GM12878 (cell line): ENCODE measurements at regions not wholly inside any gene's neighbourhood (a gene's known extent, or its start where the extent isn't known, plus 50 kb on each side); places are given as distances from the start of the nearest gene placed in this dataset.

Experiments
- ATAC-seq: fragments of 200-7000 bp; cut with Tn5 transposase; 3 replicates; pipeline ENCODE4 v1.9.1; 2020; ENCODE audit warnings: mild to moderate bottlenecking, moderate library complexity
- BruUV-seq: library from RNA; stranded (reverse); fragments of 400-500 nt; replicated peaks from 2 replicates; lab custom pipeline; 2021; lab: Mats Ljungman, UMichigan
- CTCF ChIA-PET: fragments of 300-600 bp; sonication (Branson Sonifier 250); formaldehyde crosslinking; extraction: SDS; loops from one replicate; lab custom pipeline; 2021; ENCODE audit warnings: inconsistent platforms; lab: Yijun Ruan, JAX
- POLR2A ChIA-PET: fragments of 350-600 bp; formaldehyde crosslinking; extraction: SDS; loops from one replicate; lab custom pipeline; 2021; ENCODE audit warnings: inconsistent platforms; lab: Charles Lee
- RAD21 ChIA-PET: fragments of 300-600 bp; sonication (Branson Sonifier 250); formaldehyde crosslinking; loops from one replicate; lab custom pipeline; 2023; ENCODE audit warnings: antibody characterized with exemption; ENCODE audit not compliant: unreplicated experiment; lab: Charles Lee
- SMC1A ChIA-PET: fragments of 300-600 bp; sonication (Branson Sonifier 250); formaldehyde crosslinking; loops from one replicate; lab custom pipeline; 2023; ENCODE audit not compliant: unreplicated experiment, uncharacterized antibody; lab: Charles Lee
- DNase-seq: peaks from one replicate; pipeline ENCODE4 v3.0.0-alpha.2; 2011; ENCODE audit warnings: low read depth, low spot score
- FAIRE-seq: peaks from 3 replicates; lab custom pipeline; 2011; peaks lifted over from hg19 to GRCh38; lab: Jason Lieb, UNC
- H2AFZ ChIP-seq: 2 replicates; pipeline ENCODE4 v1.6.0; 2011; ENCODE audit warnings: low read depth, low read length, control low read depth; ENCODE audit not compliant: control insufficient read depth
- H3K27ac ChIP-seq: 2 replicates; pipeline ENCODE4 v1.5.1; 2011; ENCODE audit warnings: control low read depth; ENCODE audit not compliant: control insufficient read depth, insufficient read depth
- H3K27me3 ChIP-seq, 2 experiments: replicated peaks in 1 of 2; 2 replicates each; pipeline versions ENCODE4 v1.6.0 to v1.6.1; 2011; ENCODE audit warnings: low read length in 1 of 2; ENCODE audit not compliant: control insufficient read depth in 2 of 2, insufficient read depth in 2 of 2
- H3K36me3 ChIP-seq, 2 experiments: 2 replicates each; pipeline ENCODE4 v1.5.1; 2011; ENCODE audit warnings: low read length in 1 of 2; ENCODE audit not compliant: control insufficient read depth in 2 of 2, insufficient read depth in 2 of 2
- H3K4me1 ChIP-seq: 2 replicates; pipeline ENCODE4 v1.6.1; 2011; ENCODE audit warnings: mild to moderate bottlenecking, low read length, moderate library complexity, mixed read lengths; ENCODE audit not compliant: control insufficient read depth, insufficient read depth
- H3K4me2 ChIP-seq: 2 replicates; pipeline ENCODE4 v1.6.0; 2011; ENCODE audit warnings: control low read depth; ENCODE audit not compliant: control insufficient read depth, insufficient read depth
- H3K4me3 ChIP-seq: fragments of 200-600 bp; sonication (generic); 2 replicates; pipeline ENCODE4 v1.5.1; 2016
- H3K79me2 ChIP-seq: 2 replicates; pipeline ENCODE4 v1.6.0; 2011; ENCODE audit warnings: low read length; ENCODE audit not compliant: control insufficient read depth, insufficient read depth
- H3K9ac ChIP-seq: 2 replicates; pipeline ENCODE4 v1.8.0; 2011; ENCODE audit warnings: low read length, control low read depth, mixed read lengths; ENCODE audit not compliant: control insufficient read depth, insufficient read depth
- H3K9me3 ChIP-seq: replicated peaks from 3 replicates; pipeline ENCODE4 v1.5.1; 2011; ENCODE audit warnings: mild to moderate bottlenecking, low read length; ENCODE audit not compliant: control insufficient read depth, insufficient read depth
- H4K20me1 ChIP-seq: 2 replicates; pipeline ENCODE4 v1.6.0; 2011; ENCODE audit not compliant: control insufficient read depth, insufficient read depth
- BHLHE40 ChIP-seq, 2 experiments: fragments of 450-650 bp in 1 of 2; IDR thresholded peaks; 2 replicates each; pipeline ENCODE4 v1.6.1; 2011 to 2017; ENCODE audit warnings: low read depth in 2 of 2, borderline replicate concordance in 1 of 2, improper control_type of control experiment in 1 of 2, low read length in 1 of 2, mild to moderate bottlenecking in 1 of 2
- BRCA1 ChIP-seq: IDR thresholded peaks from 2 replicates; pipeline ENCODE4 v1.6.1; 2011; ENCODE audit warnings: low read depth, low read length, improper control_type of control experiment
- HCFC1 ChIP-seq: fragments of 150-350 bp; IDR thresholded peaks from 2 replicates; pipeline ENCODE4 v1.6.1; 2014; ENCODE audit warnings: low read length
- IKZF1 ChIP-seq: fragments of 450-650 bp; conservative IDR thresholded peaks from 2 replicates; pipeline ENCODE4 v1.6.1; 2017; ENCODE audit warnings: antibody characterized with exemption, mild to moderate bottlenecking
- PAX5 ChIP-seq: IDR thresholded peaks from 2 replicates; pipeline ENCODE4 v1.6.1; 2011; ENCODE audit warnings: low read depth, low read length, borderline replicate concordance
- RAD51 ChIP-seq: fragments of 450-650 bp; IDR thresholded peaks from 2 replicates; pipeline ENCODE4 v1.6.1; 2016; ENCODE audit warnings: moderate library complexity, mild to moderate bottlenecking, inconsistent platforms
- SP1 ChIP-seq: IDR thresholded peaks from one replicate; pipeline ENCODE4 v1.6.1; 2011; ENCODE audit warnings: low read depth, low read length
- SUPT20H ChIP-seq: IDR thresholded peaks from 2 replicates; pipeline ENCODE4 v1.6.1; 2011; ENCODE audit warnings: low read depth, mild to moderate bottlenecking, low read length, moderate library complexity, borderline replicate concordance; ENCODE audit not compliant: control insufficient read depth
- TAF1 ChIP-seq: IDR thresholded peaks from 2 replicates; pipeline ENCODE4 v1.6.1; 2011; ENCODE audit warnings: mild to moderate bottlenecking, low read depth, low read length, borderline replicate concordance
- TBL1XR1 ChIP-seq: IDR thresholded peaks from 2 replicates; pipeline ENCODE4 v1.6.1; 2012; ENCODE audit warnings: low read depth, low read length, improper control_type of control experiment
- WRNIP1 ChIP-seq: IDR thresholded peaks from 2 replicates; pipeline ENCODE4 v1.6.1; 2011; ENCODE audit warnings: low read depth, low read length, improper control_type of control experiment, borderline replicate concordance
- ZNF217 ChIP-seq: fragments of 450-650 bp; IDR thresholded peaks from 2 replicates; pipeline ENCODE4 v1.6.1; 2017; ENCODE audit warnings: antibody characterized with exemption, mild to moderate bottlenecking
- ZNF274 ChIP-seq: IDR thresholded peaks from one replicate; pipeline ENCODE4 v1.8.0; 2011; ENCODE audit not compliant: insufficient read length, insufficient read depth
- ZZZ3 ChIP-seq: IDR thresholded peaks from 2 replicates; pipeline ENCODE4 v1.6.1; 2011; ENCODE audit warnings: low read depth; ENCODE audit not compliant: control insufficient read depth, insufficient read length
- WGBS: methylation state at CpG from one replicate; pipeline ENCODE4 v1.1.6; 2016; ENCODE audit warnings: low lambda C conversion rate; ENCODE audit not compliant: insufficient replicate concordance, insufficient coverage; ENCODE audit errors: missing lambda C conversion rate; 5-methylcytosine and 5-hydroxymethylcytosine counted together
- in situ Hi-C: fragments of 300-500 bp; cut with MboI; formaldehyde crosslinking; loops from 9 replicates; pipeline ENCODE4 v1.14.3; 2018; ENCODE audit warnings: mixed read lengths
- intact Hi-C: fragments of 100-400 bp; cut with micrococcal nuclease; formaldehyde crosslinking; loops from one replicate; pipeline ENCODE4 v1.14.2; 2022; ENCODE audit not compliant: unreplicated experiment
- TF ChIP-seq, protein P1 (sequence below): fragments of 450-650 bp; IDR thresholded peaks from 2 replicates; pipeline ENCODE4 v1.6.1; 2017; ENCODE audit warnings: low read depth, mild to moderate bottlenecking, moderate library complexity
- TF ChIP-seq, protein P2 (sequence below): IDR thresholded peaks from 2 replicates; pipeline ENCODE4 v1.6.1; 2012; ENCODE audit warnings: low read depth, low read length, improper control_type of control experiment

DNA sequence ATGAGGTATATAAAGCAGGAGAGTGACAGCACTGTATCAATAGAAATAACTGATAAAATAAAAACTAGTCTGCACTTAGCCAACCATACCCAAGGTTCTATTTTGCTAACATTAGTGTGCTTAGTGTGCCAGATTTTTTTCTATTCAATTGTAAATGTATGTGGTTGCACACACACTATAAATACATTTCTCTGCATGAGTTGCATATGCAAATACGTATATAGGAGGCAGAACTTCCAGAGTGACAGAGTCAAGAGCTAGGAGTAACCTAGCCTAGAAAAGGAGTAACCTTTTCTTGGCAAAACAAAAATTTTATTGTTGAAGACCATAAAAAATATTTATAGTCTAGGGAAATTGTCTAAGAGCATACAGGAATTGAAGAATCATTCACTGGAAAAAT, 461.6 kb downstream of the GABRG2 start (continued):
- TF ChIP-seq, protein P1, sequence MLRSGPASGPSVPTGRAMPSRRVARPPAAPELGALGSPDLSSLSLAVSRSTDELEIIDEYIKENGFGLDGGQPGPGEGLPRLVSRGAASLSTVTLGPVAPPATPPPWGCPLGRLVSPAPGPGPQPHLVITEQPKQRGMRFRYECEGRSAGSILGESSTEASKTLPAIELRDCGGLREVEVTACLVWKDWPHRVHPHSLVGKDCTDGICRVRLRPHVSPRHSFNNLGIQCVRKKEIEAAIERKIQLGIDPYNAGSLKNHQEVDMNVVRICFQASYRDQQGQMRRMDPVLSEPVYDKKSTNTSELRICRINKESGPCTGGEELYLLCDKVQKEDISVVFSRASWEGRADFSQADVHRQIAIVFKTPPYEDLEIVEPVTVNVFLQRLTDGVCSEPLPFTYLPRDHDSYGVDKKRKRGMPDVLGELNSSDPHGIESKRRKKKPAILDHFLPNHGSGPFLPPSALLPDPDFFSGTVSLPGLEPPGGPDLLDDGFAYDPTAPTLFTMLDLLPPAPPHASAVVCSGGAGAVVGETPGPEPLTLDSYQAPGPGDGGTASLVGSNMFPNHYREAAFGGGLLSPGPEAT: no peak
- TF ChIP-seq ZNF217 (no peak), HCFC1 (no peak), PAX5 (no peak), RAD51 (no peak)

DNA sequence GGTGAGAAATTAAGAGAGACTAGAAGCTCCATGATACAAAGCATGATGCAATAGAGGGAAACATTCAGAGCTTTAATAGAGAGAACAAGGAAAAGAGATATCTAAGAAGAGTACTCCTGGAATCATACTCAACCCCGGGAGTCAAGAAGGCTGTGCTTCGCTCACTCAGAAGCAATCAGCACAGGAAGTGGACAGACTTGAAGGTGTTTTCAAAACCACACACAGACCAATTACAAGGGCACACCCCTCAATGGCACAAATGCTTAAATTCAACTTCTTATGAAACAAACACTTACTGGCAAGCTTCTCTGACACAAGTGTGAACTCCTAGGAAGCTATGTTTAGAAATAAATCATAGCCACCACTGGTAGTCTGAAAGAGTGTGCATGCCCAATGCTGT, 462.3 kb downstream of the GABRG2 start:
- no peak overlapping the region for H3K4me2 ChIP-seq
- intact Hi-C loops (no loop called here), in situ Hi-C loops (no loop called here)
- FAIRE-seq (no peak), DNase-seq (no peak), ATAC-seq (peak; percentile 72)
- no peak overlapping the region for H3K27ac ChIP-seq
- H3K36me3 ChIP-seq: no peaks in the 10 kb centered on the region
- no peak overlapping the region for H3K4me3 ChIP-seq
- ChIA-PET POLR2A (no interaction called here), SMC1A (interaction anchor here (1.0 to 1.3 kb wide), 4 partner anchors 27 to 153 kb away, joined by 3 read pairs; no protein-coding TSS in a partner anchor), CTCF (no interaction called here), RAD21 (no interaction called here)
- WGBS: 23% methylated on average over 2 of the region's 2 CpGs
- TF ChIP-seq, protein P2, sequence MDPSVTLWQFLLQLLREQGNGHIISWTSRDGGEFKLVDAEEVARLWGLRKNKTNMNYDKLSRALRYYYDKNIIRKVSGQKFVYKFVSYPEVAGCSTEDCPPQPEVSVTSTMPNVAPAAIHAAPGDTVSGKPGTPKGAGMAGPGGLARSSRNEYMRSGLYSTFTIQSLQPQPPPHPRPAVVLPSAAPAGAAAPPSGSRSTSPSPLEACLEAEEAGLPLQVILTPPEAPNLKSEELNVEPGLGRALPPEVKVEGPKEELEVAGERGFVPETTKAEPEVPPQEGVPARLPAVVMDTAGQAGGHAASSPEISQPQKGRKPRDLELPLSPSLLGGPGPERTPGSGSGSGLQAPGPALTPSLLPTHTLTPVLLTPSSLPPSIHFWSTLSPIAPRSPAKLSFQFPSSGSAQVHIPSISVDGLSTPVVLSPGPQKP: no peak
- TF ChIP-seq IKZF1: no peak
- no peak for TF ChIP-seq WRNIP1
- no peak for TF ChIP-seq BHLHE40 (IDR thresholded peaks at IDR 0.05; ENCODE audit: borderline replicate concordance in 1 of 2, low read depth in 2 of 2, low read length in 1 of 2)
- no peak for TF ChIP-seq ZNF274
- TF ChIP-seq BRCA1: no peak
- no peak for TF ChIP-seq SP1
- no peak for TF ChIP-seq TAF1
- no peak for TF ChIP-seq SUPT20H
- no peak for TF ChIP-seq TBL1XR1
- TF ChIP-seq ZZZ3: no peak
- no peak overlapping the region for H3K9ac ChIP-seq
- H3K4me1 ChIP-seq: no peaks in the 10 kb centered on the region
- no peak overlapping the region for H2AFZ ChIP-seq
- no peaks in the 10 kb centered on the region for H4K20me1 ChIP-seq
- H3K79me2 ChIP-seq: no peaks in the 10 kb centered on the region
- no peaks in the 10 kb centered on the region for H3K9me3 ChIP-seq
- BruUV-seq: no TSS peak
- H3K27me3 ChIP-seq: no peaks in the 10 kb centered on the region
